GM12878 (cell line): ENCODE measurements at regions not wholly inside any gene's neighbourhood (a gene's known extent, or its start where the extent isn't known, plus 50 kb on each side); places are given as distances from the start of the nearest gene placed in this dataset.

Source experiments
- ATAC-seq: fragments of 200-7000 bp; cut with Tn5 transposase; 3 replicates; pipeline ENCODE4 v1.9.1; 2020; ENCODE audit warnings: mild to moderate bottlenecking, moderate library complexity
- BruUV-seq: library from RNA; stranded (reverse); fragments of 400-500 nt; replicated peaks from 2 replicates; lab custom pipeline; 2021; lab: Mats Ljungman, UMichigan
- CTCF ChIA-PET: fragments of 300-600 bp; sonication (Branson Sonifier 250); formaldehyde crosslinking; extraction: SDS; loops from one replicate; lab custom pipeline; 2021; ENCODE audit warnings: inconsistent platforms; lab: Yijun Ruan, JAX
- POLR2A ChIA-PET: fragments of 350-600 bp; formaldehyde crosslinking; extraction: SDS; loops from one replicate; lab custom pipeline; 2021; ENCODE audit warnings: inconsistent platforms; lab: Charles Lee
- RAD21 ChIA-PET: fragments of 300-600 bp; sonication (Branson Sonifier 250); formaldehyde crosslinking; loops from one replicate; lab custom pipeline; 2023; ENCODE audit warnings: antibody characterized with exemption; ENCODE audit not compliant: unreplicated experiment; lab: Charles Lee
- SMC1A ChIA-PET: fragments of 300-600 bp; sonication (Branson Sonifier 250); formaldehyde crosslinking; loops from one replicate; lab custom pipeline; 2023; ENCODE audit not compliant: unreplicated experiment, uncharacterized antibody; lab: Charles Lee
- DNase-seq: peaks from one replicate; pipeline ENCODE4 v3.0.0-alpha.2; 2011; ENCODE audit warnings: low read depth, low spot score
- FAIRE-seq: peaks from 3 replicates; lab custom pipeline; 2011; peaks lifted over from hg19 to GRCh38; lab: Jason Lieb, UNC
- H2AFZ ChIP-seq: 2 replicates; pipeline ENCODE4 v1.6.0; 2011; ENCODE audit warnings: low read depth, low read length, control low read depth; ENCODE audit not compliant: control insufficient read depth
- H3K27ac ChIP-seq: 2 replicates; pipeline ENCODE4 v1.5.1; 2011; ENCODE audit warnings: control low read depth; ENCODE audit not compliant: control insufficient read depth, insufficient read depth
- H3K27me3 ChIP-seq, 2 experiments: replicated peaks in 1 of 2; 2 replicates each; pipeline versions ENCODE4 v1.6.0 to v1.6.1; 2011; ENCODE audit warnings: low read length in 1 of 2; ENCODE audit not compliant: control insufficient read depth in 2 of 2, insufficient read depth in 2 of 2
- H3K36me3 ChIP-seq, 2 experiments: 2 replicates each; pipeline ENCODE4 v1.5.1; 2011; ENCODE audit warnings: low read length in 1 of 2; ENCODE audit not compliant: control insufficient read depth in 2 of 2, insufficient read depth in 2 of 2
- H3K4me1 ChIP-seq: 2 replicates; pipeline ENCODE4 v1.6.1; 2011; ENCODE audit warnings: mild to moderate bottlenecking, low read length, moderate library complexity, mixed read lengths; ENCODE audit not compliant: control insufficient read depth, insufficient read depth
- H3K4me2 ChIP-seq: 2 replicates; pipeline ENCODE4 v1.6.0; 2011; ENCODE audit warnings: control low read depth; ENCODE audit not compliant: control insufficient read depth, insufficient read depth
- H3K4me3 ChIP-seq: fragments of 200-600 bp; sonication (generic); 2 replicates; pipeline ENCODE4 v1.5.1; 2016
- H3K79me2 ChIP-seq: 2 replicates; pipeline ENCODE4 v1.6.0; 2011; ENCODE audit warnings: low read length; ENCODE audit not compliant: control insufficient read depth, insufficient read depth
- H3K9ac ChIP-seq: 2 replicates; pipeline ENCODE4 v1.8.0; 2011; ENCODE audit warnings: low read length, control low read depth, mixed read lengths; ENCODE audit not compliant: control insufficient read depth, insufficient read depth
- H3K9me3 ChIP-seq: replicated peaks from 3 replicates; pipeline ENCODE4 v1.5.1; 2011; ENCODE audit warnings: mild to moderate bottlenecking, low read length; ENCODE audit not compliant: control insufficient read depth, insufficient read depth
- H4K20me1 ChIP-seq: 2 replicates; pipeline ENCODE4 v1.6.0; 2011; ENCODE audit not compliant: control insufficient read depth, insufficient read depth
- ZNF24 ChIP-seq: fragments of 450-650 bp; IDR thresholded peaks from 2 replicates; pipeline ENCODE4 v1.6.1; 2017; ENCODE audit warnings: antibody characterized with exemption, mild to moderate bottlenecking
- WGBS: methylation state at CpG from one replicate; pipeline ENCODE4 v1.1.6; 2016; ENCODE audit warnings: low lambda C conversion rate; ENCODE audit not compliant: insufficient replicate concordance, insufficient coverage; ENCODE audit errors: missing lambda C conversion rate; 5-methylcytosine and 5-hydroxymethylcytosine counted together
- in situ Hi-C: fragments of 300-500 bp; cut with MboI; formaldehyde crosslinking; loops from 9 replicates; pipeline ENCODE4 v1.14.3; 2018; ENCODE audit warnings: mixed read lengths
- intact Hi-C: fragments of 100-400 bp; cut with micrococcal nuclease; formaldehyde crosslinking; loops from one replicate; pipeline ENCODE4 v1.14.2; 2022; ENCODE audit not compliant: unreplicated experiment
- TF ChIP-seq, protein P1 (sequence below): fragments of 450-650 bp; formaldehyde crosslinking; IDR thresholded peaks from 2 replicates; pipeline ENCODE4 v1.4.0; 2022; ENCODE audit warnings: mild to moderate bottlenecking, moderate library complexity

DNA sequence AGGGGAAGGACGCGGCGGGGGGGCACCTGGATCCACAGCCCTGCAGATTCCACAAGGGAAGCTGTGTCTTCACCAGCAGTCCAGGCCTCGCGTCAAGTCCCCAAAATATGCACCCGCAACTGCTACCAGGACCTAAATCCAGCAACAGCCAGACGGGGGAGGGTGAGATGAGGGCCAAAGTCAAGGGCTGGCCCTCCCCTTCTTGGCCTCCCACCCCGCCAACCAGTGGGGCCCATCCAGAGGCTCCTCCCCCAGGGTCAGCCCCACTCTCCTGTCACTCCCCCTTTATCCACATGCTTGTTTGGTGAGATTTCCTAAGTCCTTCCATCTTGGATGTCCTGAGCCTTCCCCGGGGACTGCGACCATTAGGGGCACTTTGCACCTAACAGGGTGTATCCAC, 138.7 kb downstream of the ENGASE start (continued):
- TF ChIP-seq, protein P1, sequence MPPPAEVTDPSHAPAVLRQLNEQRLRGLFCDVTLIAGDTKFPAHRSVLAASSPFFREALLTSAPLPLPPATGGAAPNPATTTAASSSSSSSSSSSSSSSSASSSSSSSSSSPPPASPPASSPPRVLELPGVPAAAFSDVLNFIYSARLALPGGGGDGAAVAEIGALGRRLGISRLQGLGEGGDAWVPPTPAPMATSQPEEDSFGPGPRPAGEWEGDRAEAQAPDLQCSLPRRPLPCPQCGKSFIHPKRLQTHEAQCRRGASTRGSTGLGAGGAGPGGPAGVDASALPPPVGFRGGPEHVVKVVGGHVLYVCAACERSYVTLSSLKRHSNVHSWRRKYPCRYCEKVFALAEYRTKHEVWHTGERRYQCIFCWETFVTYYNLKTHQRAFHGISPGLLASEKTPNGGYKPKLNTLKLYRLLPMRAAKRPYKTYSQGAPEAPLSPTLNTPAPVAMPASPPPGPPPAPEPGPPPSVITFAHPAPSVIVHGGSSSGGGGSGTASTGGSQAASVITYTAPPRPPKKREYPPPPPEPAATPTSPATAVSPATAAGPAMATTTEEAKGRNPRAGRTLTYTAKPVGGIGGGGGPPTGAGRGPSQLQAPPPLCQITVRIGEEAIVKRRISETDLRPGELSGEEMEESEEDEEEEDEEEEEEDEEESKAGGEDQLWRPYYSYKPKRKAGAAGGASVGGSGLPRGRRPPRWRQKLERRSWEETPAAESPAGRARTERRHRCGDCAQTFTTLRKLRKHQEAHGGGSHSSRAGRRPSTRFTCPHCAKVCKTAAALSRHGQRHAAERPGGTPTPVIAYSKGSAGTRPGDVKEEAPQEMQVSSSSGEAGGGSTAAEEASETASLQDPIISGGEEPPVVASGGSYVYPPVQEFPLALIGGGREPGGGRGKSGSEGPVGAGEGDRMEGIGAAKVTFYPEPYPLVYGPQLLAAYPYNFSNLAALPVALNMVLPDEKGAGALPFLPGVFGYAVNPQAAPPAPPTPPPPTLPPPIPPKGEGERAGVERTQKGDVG, result no peak

DNA sequence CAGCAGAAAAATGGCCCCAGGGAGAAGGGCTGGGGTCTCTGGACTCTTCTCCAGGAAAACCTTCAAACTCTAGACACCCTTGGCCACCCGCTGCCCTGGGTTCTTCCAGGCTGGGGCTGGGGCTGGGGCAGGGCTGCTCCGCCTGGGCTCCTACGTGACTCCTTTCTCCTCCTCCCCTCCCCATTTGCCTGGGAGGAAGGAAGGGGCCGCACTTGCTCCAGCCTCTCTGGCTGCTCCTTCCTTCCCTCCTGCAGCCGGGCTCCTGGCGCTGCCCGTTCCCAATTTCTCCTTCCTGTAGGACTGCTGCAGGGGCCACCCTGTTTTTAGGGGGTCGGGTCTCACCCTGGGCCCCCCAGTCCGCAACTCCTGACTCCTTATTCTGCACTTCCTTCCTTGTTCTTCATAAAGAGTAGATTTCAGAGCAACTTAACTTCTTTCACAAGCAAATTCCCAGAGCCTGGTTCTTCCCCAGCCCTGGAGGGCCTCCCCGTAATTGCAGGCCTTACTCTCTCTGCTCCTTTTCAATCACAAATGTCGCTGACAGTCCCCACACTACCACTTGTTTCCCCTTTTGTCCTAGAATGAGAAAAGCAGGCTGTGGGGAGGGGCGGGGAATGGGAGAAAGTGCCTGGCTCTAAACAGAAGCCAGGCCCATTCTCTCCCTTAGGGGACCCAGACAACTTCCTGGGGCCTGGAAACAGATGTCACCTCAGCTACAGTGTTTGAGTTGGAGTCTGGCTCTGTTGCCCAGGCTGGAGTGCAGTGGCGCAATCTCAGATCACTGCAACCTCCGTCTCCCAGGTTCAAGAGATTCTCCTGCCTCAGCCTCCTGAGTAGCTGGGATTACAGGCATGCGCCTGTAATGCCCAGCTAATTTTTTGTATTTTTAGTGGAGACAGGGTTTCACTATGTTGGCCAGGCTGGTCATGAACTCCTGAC, 137.8 kb downstream of the ENGASE start:
- Histone ChIP-seq H3K9ac (no peak overlapping the region), H3K36me3 (no peaks in the 10 kb centered on the region), H3K4me3 (no peak overlapping the region), H3K4me2 (no peak overlapping the region), H3K9me3 (no peaks in the 10 kb centered on the region), H3K4me1 (no peaks in the 10 kb centered on the region), H2AFZ (no peak overlapping the region), H4K20me1 (no peaks in the 10 kb centered on the region), H3K79me2 (no peaks in the 10 kb centered on the region), H3K27me3 (peaks cover 0 to 11% of the 10 kb centered on the region in 2 experiments; a peak in 3 of 4 replicates), H3K27ac (no peak overlapping the region)
- ChIA-PET SMC1A (no interaction called here), POLR2A (interaction anchor here (0.6 kb wide), 1 partner anchor 305 kb away, joined by 3 read pairs; no protein-coding TSS in a partner anchor), RAD21 (no interaction called here), CTCF (no interaction called here)
- ATAC-seq (no peak), FAIRE-seq (no peak), DNase-seq (no peak)
- BruUV-seq, result no TSS peak
- 8% methylated on average over 14 of the region's 15 CpGs for WGBS
- intact Hi-C loops, result no loop called here
- no peak for TF ChIP-seq ZNF24
- in situ Hi-C loops, result no loop called here
